ENCODE measurements at regions not wholly inside any gene's neighbourhood (a gene's known extent, or its start where the extent isn't known, plus 50 kb on each side); places are given as distances from the start of the nearest gene placed in this dataset.

GRCh38 chr9:20114974-20115373 lies 326.1 kb upstream of the SLC24A2 start:
- Histone ChIP-seq H3K36me3 (ENCODE audit: control insufficient read depth in 2 of 2, extremely low read depth in 1 of 2, insufficient read depth in 2 of 2, low read length in 2 of 2) (no peaks in the 10 kb centered on the region), H3K4me2 (ENCODE audit: insufficient read depth, low read length) (no peak overlapping the region), H3K4me1 (ENCODE audit: control insufficient read depth, extremely low read depth, insufficient read depth, low read length) (no peaks in the 10 kb centered on the region), H3K9ac (replicated peaks; ENCODE audit: extremely low read depth, insufficient read depth, low read length) (no peak overlapping the region), H3K27ac (ENCODE audit: insufficient read depth, low read depth, low read length) (no peak overlapping the region), H3K9me3 (replicated peaks; ENCODE audit: control insufficient read depth, insufficient read depth, low read length) (no peaks in the 10 kb centered on the region), H3K79me2 (ENCODE audit: control insufficient read depth, insufficient read depth, low read length) (no peaks in the 10 kb centered on the region), H4K20me1 (replicated peaks; ENCODE audit: control insufficient read depth, extremely low read depth, insufficient read depth, low read length) (no peaks in the 10 kb centered on the region), H3K9me1 (replicated peaks; ENCODE audit: control insufficient read depth, extremely low read depth, insufficient read depth, low read length) (no peaks in the 10 kb centered on the region), H3K4me3 (replicated peaks in 1 of 3; ENCODE audit: insufficient read depth in 1 of 3, low read depth in 1 of 3, low read length in 3 of 3) (no peak overlapping the region), H2AFZ (ENCODE audit: low read depth, low read length) (no peak overlapping the region), H3K27me3 (ENCODE audit: control insufficient read depth in 2 of 2, insufficient read depth in 2 of 2, low read length in 2 of 2) (no peaks in the 10 kb centered on the region)
- no peak for DNase-seq (ENCODE audit: low read depth, low spot score)
- no TSS peak for BruUV-seq (replicated peaks)
- ChIA-PET CTCF (no interaction called here), POLR2A (no interaction called here)
- no peak for FAIRE-seq
- intact Hi-C loops (cut with micrococcal nuclease): no loop called here
- TF ChIP-seq GATA2 (IDR thresholded peaks at IDR 0.05; ENCODE audit: insufficient read depth, insufficient read length, low read depth, low read length) (no peak), EZH2 (IDR thresholded peaks at IDR 0.05; ENCODE audit: borderline replicate concordance, low read depth, low read length, severe bottlenecking) (no peak), MAX (IDR thresholded peaks at IDR 0.05; ENCODE audit: insufficient read depth, insufficient read length) (no peak), POLR2AphosphoS5 (IDR thresholded peaks at IDR 0.05; ENCODE audit: insufficient read depth, low read depth, low read length) (no peak), FOS (IDR thresholded peaks at IDR 0.05; ENCODE audit: borderline replicate concordance, insufficient read depth, low read length) (no peak), POLR2A (IDR thresholded peaks at IDR 0.05; ENCODE audit: low read depth, low read length) (no peak), JUN (IDR thresholded peaks at IDR 0.05; ENCODE audit: borderline replicate concordance, insufficient read depth, insufficient read length, low read depth) (no peak), CTCF (IDR thresholded peaks at IDR 0.05; ENCODE audit: extremely low read depth in 1 of 2, insufficient read depth in 1 of 2, low read depth in 1 of 2, low read length in 2 of 2) (no peak), MYC (IDR thresholded peaks at IDR 0.05; ENCODE audit: low read depth, low read length) (no peak)
- dilution Hi-C loops (cut with MboI; ENCODE audit: extremely low pct_ligation_motif_present, low sequenced_read_pairs): no loop called here

Measured in endothelial cell of umbilical vein (primary cell).